ENCODE measurements at regions not wholly inside any gene's neighbourhood (a gene's known extent, or its start where the extent isn't known, plus 50 kb on each side); places are given as distances from the start of the nearest gene placed in this dataset.

DNA sequence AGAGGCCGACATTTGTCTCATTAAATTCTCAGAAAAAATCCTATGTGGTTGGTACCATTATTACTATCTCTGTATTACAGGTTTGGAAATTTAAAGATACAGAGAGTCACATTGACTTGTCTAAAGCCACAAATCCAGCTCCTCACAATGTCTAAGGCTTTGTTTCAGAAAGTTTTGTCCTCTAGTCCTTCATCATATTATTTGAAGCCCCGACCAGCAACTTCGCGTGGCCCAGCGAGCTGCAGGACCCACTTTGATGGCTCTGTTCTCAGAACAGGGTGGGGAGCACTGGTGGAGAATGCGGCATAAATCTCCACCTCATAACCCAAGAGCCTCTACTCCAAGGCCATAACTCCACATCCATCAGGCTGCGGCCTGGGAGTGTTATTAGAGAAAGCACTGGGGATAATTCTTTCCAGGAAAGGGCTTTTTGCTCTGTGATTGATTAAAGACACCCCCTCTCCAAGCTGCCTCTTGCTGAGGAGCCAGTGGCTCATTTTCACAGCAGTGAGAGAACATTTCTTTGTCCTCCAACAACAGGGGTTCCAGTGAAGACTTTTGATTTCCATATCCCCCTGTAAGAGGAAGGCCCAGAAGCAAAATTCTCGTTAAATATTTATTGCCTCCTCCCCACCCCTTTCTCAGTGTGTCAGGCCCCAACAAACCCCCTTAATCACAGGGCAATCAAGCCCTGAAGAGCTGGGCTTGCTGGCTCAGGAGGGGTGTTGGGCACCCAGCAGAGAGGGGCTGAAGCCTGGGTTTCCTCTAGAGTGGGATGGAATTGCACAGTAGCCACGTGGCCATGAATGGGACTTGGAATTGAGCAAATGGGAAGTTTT is 113.7 kb upstream of the CDH11 start:
- TF ChIP-seq KDM4A (IDR thresholded peaks at IDR 0.05; ENCODE audit: low read depth, low read length, severe bottlenecking): no peak
- TF ChIP-seq POLR2A (IDR thresholded peaks at IDR 0.05; ENCODE audit: control extremely low read depth in 1 of 2, low read depth in 2 of 2, low read length in 2 of 2): 0 out of 3 replicates have a peak, but pooled peaks of 1 of the 2 experiments have one; percentile 16
- no peak for TF ChIP-seq ASH2L (IDR thresholded peaks at IDR 0.05; ENCODE audit: low read length)
- no peak for TF ChIP-seq POLR2AphosphoS5 (IDR thresholded peaks at IDR 0.05; ENCODE audit: low read depth, low read length)
- TF ChIP-seq NRF1 (IDR thresholded peaks at IDR 0.05; ENCODE audit: low read depth, low read length): no peak
- TF ChIP-seq, protein P1, sequence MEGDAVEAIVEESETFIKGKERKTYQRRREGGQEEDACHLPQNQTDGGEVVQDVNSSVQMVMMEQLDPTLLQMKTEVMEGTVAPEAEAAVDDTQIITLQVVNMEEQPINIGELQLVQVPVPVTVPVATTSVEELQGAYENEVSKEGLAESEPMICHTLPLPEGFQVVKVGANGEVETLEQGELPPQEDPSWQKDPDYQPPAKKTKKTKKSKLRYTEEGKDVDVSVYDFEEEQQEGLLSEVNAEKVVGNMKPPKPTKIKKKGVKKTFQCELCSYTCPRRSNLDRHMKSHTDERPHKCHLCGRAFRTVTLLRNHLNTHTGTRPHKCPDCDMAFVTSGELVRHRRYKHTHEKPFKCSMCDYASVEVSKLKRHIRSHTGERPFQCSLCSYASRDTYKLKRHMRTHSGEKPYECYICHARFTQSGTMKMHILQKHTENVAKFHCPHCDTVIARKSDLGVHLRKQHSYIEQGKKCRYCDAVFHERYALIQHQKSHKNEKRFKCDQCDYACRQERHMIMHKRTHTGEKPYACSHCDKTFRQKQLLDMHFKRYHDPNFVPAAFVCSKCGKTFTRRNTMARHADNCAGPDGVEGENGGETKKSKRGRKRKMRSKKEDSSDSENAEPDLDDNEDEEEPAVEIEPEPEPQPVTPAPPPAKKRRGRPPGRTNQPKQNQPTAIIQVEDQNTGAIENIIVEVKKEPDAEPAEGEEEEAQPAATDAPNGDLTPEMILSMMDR (IDR thresholded peaks at IDR 0.05; ENCODE audit: control extremely low read depth in 1 of 3, insufficient read depth in 1 of 3, low read depth in 1 of 3, low read length in 3 of 3): no peak
- no peak for TF ChIP-seq RAD21 (IDR thresholded peaks at IDR 0.05 in 1 of 2, conservative IDR thresholded peaks at IDR 0.05 in 1 of 2; ENCODE audit: low read depth in 2 of 2, low read length in 2 of 2)
- TF ChIP-seq TAF1 (IDR thresholded peaks at IDR 0.05; ENCODE audit: low read depth, low read length): no peak
- no peak for TF ChIP-seq BCL11A (IDR thresholded peaks at IDR 0.05; ENCODE audit: low read depth in 2 of 2, low read length in 2 of 2)
- TF ChIP-seq MAFK (IDR thresholded peaks at IDR 0.05; ENCODE audit: low read depth, low read length): no peak
- TF ChIP-seq, protein P2, sequence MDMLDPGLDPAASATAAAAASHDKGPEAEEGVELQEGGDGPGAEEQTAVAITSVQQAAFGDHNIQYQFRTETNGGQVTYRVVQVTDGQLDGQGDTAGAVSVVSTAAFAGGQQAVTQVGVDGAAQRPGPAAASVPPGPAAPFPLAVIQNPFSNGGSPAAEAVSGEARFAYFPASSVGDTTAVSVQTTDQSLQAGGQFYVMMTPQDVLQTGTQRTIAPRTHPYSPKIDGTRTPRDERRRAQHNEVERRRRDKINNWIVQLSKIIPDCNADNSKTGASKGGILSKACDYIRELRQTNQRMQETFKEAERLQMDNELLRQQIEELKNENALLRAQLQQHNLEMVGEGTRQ (IDR thresholded peaks at IDR 0.05; ENCODE audit: low read length): no peak

All from H1 (cell line).